ENCODE measurements at regions not wholly inside any gene's neighbourhood (a gene's known extent, or its start where the extent isn't known, plus 50 kb on each side); places are given as distances from the start of the nearest gene placed in this dataset.
A peak's percentile ranks its signal among the peaks of the same experiment; 100 is the strongest.

- Histone ChIP-seq H3K79me2 (ENCODE audit: insufficient read depth, low read length) (no peaks in the 10 kb centered on the region), H3K27me3 (ENCODE audit: insufficient read depth, low read length, poor library complexity, severe bottlenecking) (no peaks in the 10 kb centered on the region), H3K9ac (ENCODE audit: low read depth, low read length, poor library complexity, severe bottlenecking) (no peak overlapping the region), H3K4me2 (ENCODE audit: low read depth, low read length, poor library complexity, severe bottlenecking) (no peak overlapping the region), H3K36me3 (ENCODE audit: insufficient read depth, low read length) (no peaks in the 10 kb centered on the region), H3K9me3 (ENCODE audit: insufficient read depth, low read depth, low read length) (no peaks in the 10 kb centered on the region), H4K20me1 (ENCODE audit: insufficient read depth, low read length, poor library complexity, severe bottlenecking) (no peaks in the 10 kb centered on the region), H2AFZ (ENCODE audit: low read length) (no peak overlapping the region), H3K4me1 (ENCODE audit: insufficient read depth, low read length, poor library complexity, severe bottlenecking) (no peaks in the 10 kb centered on the region), H3K4me3 (ENCODE audit: low read length, poor library complexity, severe bottlenecking) (no peak overlapping the region), H3K9me2 (replicated peaks; ENCODE audit: low read depth, low read length) (no peaks in the 10 kb centered on the region), H3F3A (ENCODE audit: low read depth) (no peaks in the 10 kb centered on the region)
- TF ChIP-seq CTCF (conservative IDR thresholded peaks at IDR 0.05; ENCODE audit: low read length) (no peak), EZH2phosphoT487 (IDR thresholded peaks at IDR 0.05; ENCODE audit: borderline replicate concordance) (no peak)
Observed at GRCh38 chr2:173751245-173751975, 213.8 kb downstream of the SP3 start.

- Histone ChIP-seq H3K9me3 (ENCODE audit: insufficient read depth, low read depth, low read length) (no peaks in the 10 kb centered on the region), H3K4me1 (ENCODE audit: insufficient read depth, low read length, poor library complexity, severe bottlenecking) (no peaks in the 10 kb centered on the region), H3K27me3 (ENCODE audit: insufficient read depth, low read length, poor library complexity, severe bottlenecking) (no peaks in the 10 kb centered on the region), H3K4me2 (ENCODE audit: low read depth, low read length, poor library complexity, severe bottlenecking) (no peak overlapping the region), H3F3A (ENCODE audit: low read depth) (no peaks in the 10 kb centered on the region), H3K9ac (ENCODE audit: low read depth, low read length, poor library complexity, severe bottlenecking) (no peak overlapping the region), H3K4me3 (ENCODE audit: low read length, poor library complexity, severe bottlenecking) (no peak overlapping the region), H3K79me2 (ENCODE audit: insufficient read depth, low read length) (no peaks in the 10 kb centered on the region), H3K9me2 (replicated peaks; ENCODE audit: low read depth, low read length) (no peaks in the 10 kb centered on the region), H4K20me1 (ENCODE audit: insufficient read depth, low read length, poor library complexity, severe bottlenecking) (no peaks in the 10 kb centered on the region), H3K36me3 (ENCODE audit: insufficient read depth, low read length) (no peaks in the 10 kb centered on the region), H2AFZ (ENCODE audit: low read length) (no peak overlapping the region)
- TF ChIP-seq EZH2phosphoT487 (IDR thresholded peaks at IDR 0.05; ENCODE audit: borderline replicate concordance), result no peak
- peak; percentile 47 for TF ChIP-seq CTCF (conservative IDR thresholded peaks at IDR 0.05; ENCODE audit: low read length)
Observed at GRCh38 chr2:173752152-173752551, 213.0 kb downstream of the SP3 start.

GRCh38 chr2:173753441-173753840, 211.7 kb downstream of the SP3 start:
- no peak overlapping the region for H3K9ac ChIP-seq (ENCODE audit: low read depth, low read length, poor library complexity, severe bottlenecking)
- no peaks in the 10 kb centered on the region for H3K79me2 ChIP-seq (ENCODE audit: insufficient read depth, low read length)
- no peaks in the 10 kb centered on the region for H3K9me2 ChIP-seq (replicated peaks; ENCODE audit: low read depth, low read length)
- no peaks in the 10 kb centered on the region for H3K27me3 ChIP-seq (ENCODE audit: insufficient read depth, low read length, poor library complexity, severe bottlenecking)
- H2AFZ ChIP-seq (ENCODE audit: low read length), result no peak overlapping the region
- no peak overlapping the region for H3K4me3 ChIP-seq (ENCODE audit: low read length, poor library complexity, severe bottlenecking)
- no peak for TF ChIP-seq EZH2phosphoT487 (IDR thresholded peaks at IDR 0.05; ENCODE audit: borderline replicate concordance)
- no peak for TF ChIP-seq CTCF (conservative IDR thresholded peaks at IDR 0.05; ENCODE audit: low read length)
- no peak overlapping the region for H3K4me2 ChIP-seq (ENCODE audit: low read depth, low read length, poor library complexity, severe bottlenecking)
- H3K36me3 ChIP-seq (ENCODE audit: insufficient read depth, low read length), result no peaks in the 10 kb centered on the region
- no peaks in the 10 kb centered on the region for H3F3A ChIP-seq (ENCODE audit: low read depth)
- H3K9me3 ChIP-seq (ENCODE audit: insufficient read depth, low read depth, low read length), result no peaks in the 10 kb centered on the region
- H4K20me1 ChIP-seq (ENCODE audit: insufficient read depth, low read length, poor library complexity, severe bottlenecking), result no peaks in the 10 kb centered on the region
- no peaks in the 10 kb centered on the region for H3K4me1 ChIP-seq (ENCODE audit: insufficient read depth, low read length, poor library complexity, severe bottlenecking)
